ENCODE measurements at regions not wholly inside any gene's neighbourhood (a gene's known extent, or its start where the extent isn't known, plus 50 kb on each side); places are given as distances from the start of the nearest gene placed in this dataset.

- no peak for TF ChIP-seq CTCF (IDR thresholded peaks at IDR 0.05; ENCODE audit: low read length)
- no peak for TF ChIP-seq EZH2 (optimal IDR thresholded peaks at IDR 0.05; ENCODE audit: low read depth, low read length)
These were observed 509.4 kb downstream of the IRX1 start for GRCh38 chr5:4104831-4105597.

All from MM.1S (cell line).